ENCODE measurements at regions not wholly inside any gene's neighbourhood (a gene's known extent, or its start where the extent isn't known, plus 50 kb on each side); places are given as distances from the start of the nearest gene placed in this dataset.

DNA sequence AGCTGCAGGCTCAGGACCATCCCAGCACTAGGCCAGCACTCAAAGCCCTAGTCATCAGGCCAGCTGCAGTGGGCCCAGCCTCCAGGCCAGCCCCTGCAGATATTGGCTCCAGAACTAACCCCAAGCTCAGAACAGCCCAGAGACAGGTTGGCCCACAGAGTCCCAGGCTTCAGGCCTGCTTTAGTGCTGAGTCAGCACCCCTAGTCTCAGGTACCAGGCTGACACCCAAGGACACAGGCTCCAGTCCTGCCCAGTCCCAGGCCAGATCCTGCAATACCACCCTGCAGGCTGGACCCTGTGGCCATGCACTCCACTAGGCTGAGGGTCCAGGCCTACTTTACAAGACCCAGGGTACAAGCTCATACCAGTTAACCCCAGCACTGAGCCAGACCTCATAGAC, 234.4 kb upstream of the GPRIN3 start:
- DNase-seq, result no peak

DNA sequence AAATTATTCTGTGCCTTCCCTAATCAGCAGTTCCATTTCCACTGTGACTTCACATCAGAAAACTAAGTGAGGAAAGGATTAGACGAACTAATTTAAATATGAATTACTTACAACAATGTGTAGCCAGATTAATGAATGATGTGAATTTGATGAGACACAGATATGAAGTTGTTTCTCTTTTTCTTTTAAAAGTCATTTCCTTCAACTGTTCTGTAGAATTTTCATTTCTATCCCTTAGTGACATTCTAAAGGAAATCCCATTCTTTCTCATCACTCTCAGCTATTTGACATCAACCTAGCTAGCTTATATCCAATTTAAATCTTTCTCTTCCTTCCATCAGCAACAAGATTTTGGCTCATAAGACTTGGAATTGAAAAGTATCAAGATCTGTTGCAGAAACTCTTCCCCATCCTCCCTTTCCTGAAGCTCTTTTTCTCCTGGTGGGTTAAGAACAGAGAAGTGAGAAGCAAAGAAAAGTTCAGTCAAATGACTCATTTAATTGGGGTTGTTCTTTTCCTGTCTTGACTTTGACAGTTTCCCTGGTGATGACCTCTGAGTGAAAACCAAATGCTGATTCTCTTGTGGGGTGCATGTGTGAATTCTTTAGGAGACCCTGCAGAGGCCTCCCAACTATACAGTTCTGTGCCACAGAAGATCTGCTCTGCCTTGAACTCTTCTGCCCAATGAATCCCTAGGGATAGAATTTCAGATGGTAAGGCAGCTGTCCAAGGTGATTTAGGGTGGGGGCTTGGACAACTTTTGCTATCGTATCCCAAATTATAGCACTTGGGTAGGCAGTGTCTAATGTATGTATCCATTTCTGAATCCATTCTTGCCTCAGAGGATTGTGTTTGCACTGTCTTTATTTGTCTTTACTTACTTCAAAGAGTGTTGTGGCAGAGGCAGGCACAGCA, 232.5 kb upstream of the GPRIN3 start:
- no peak for DNase-seq

DNA sequence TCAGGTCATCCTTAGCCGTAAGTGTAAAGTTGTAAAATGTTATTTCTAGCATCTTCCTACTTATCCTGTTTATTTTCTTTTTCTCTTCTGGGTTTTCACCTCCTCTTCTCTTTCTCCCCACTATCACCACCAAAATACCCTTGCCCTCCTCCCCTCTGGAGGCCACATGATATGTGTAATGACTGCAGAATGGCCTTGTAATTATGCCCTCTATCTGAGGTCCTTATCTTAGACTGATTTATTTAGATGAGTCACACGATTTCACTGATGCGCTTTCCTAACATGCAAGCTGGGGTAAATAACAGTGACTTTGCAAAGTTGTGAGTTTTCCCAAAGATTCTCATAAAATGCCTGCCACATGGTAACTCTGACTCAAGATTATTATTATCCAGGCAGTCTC, 231.8 kb upstream of the GPRIN3 start:
- no peak for DNase-seq

DNA sequence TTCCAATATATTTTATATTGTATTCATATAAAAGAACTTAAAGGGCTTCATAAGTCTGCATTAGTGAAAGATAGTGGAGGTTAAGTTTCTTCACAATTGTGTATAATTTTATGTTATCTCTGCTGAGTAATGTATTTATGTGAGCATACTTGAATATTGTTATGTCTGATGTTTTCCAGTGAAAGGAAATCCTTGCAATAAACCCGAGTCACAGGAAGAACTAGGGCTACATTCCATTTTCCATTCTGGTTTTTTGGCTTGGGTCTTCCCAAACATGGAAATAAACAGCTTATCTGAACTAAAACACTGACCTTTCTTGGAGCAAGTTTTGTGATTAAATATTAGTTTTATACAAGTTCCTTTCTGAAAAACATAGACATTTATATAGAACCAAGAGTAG, 231.3 kb upstream of the GPRIN3 start:
- DNase-seq, result no peak

DNA sequence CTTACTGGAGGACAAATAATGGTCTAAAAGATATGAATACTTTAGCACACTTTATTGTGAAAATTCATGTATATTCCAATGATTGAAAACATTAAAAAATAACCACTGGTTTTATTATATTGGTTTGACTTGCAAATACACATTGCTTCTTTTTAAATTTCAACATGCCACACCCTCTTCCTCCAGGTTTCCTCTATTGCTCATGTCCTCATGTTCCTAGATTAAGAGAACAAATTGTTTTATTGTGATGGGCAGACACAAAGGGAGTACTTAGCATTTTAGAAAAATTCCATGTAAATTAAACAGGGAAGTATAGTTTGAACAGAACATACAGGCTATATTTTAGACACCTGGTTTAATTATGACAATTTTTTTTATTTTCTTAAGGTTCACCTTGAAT, 230.6 kb upstream of the GPRIN3 start:
- DNase-seq, result no peak

DNA sequence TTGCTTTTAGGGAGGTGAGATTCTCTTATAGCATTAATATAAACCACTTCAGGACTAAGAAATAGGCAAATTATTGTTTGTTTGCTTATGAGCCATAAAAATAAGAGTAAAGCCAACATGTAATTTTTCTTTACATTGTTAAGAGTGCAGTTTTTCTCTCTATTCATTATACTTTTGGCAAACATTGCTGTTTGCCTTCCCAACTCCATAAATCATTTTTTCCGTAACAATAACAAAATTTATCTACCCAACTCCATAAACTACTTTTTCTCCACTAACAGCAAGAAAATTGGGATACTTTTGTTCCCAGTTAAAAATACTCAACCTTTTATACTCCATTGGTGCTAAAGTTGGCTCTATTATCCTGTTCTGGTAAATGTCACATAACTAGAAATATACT, 229.7 kb upstream of the GPRIN3 start:
- DNase-seq, result no peak

DNA sequence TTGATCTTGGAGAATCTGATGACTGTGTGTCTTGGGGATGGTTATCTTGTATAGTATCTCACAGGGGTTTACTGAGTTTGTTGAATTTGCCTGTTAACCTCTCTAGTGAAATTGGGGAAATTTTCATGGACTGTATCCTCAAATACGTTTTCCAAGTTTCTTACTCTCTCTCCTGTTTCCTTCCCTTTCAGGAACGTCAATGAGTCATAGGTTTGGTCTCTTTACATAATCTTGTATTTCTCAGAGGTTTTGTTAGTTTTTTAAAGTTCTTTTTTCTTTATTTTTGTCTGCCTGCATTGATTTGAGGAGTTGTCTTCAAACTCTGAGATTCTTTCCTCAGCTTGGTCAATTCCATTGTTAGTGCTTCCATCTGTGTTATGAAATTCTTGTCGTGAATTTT, 227.7 kb upstream of the GPRIN3 start:
- no peak for DNase-seq

DNA sequence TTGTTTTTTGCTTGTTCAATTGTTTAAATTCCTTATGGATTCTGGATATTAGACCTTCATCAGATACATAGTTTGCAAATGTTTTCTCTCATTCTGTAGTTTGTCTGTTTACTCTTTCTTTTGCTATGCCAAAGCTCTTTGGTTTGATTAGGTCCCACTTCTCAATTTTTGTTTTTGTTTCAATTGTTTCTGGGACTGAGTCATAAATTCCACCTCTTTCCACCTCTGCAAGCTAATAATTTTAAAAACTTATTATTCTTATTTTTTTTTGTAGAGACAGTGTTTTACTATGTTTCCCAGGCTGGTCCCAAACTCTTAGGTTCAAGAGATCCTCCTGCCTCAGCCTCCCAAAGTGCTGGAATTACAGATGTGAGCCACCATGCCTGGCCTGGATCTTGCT, 226.8 kb upstream of the GPRIN3 start:
- no peak for DNase-seq

DNA sequence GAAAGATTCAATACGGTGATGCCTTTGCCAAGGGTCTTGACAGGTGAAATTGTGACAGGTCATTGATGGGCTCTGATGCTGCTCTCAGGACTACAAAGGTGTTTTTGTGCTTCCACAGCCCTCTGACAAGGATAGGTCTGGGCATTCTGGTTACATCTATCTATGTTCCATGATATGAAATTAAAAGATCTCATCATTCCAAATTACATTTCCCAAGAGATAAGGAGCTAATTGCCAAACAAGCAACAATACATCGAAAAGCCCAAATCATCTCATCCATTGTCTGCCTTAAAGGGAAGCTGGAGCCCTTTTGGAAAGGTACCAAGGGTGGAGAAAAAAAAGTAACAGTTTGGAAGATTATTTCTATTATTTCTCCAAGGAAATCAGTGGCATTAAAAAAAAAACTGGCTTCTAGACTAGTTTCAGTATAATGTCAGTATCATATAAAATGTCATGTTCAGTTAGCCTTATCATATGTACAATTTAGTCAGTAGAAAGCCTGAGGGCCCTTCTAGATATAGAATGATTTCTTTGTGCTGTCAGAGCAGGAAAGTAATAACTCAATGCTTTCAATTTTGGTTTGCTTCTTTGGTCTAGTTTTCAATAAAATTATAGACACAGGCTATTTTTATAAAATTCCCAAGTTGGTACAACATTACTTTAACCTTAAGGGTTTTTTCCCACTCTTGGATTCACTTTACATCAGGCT, 224.5 kb upstream of the GPRIN3 start:
- no peak for DNase-seq

DNA sequence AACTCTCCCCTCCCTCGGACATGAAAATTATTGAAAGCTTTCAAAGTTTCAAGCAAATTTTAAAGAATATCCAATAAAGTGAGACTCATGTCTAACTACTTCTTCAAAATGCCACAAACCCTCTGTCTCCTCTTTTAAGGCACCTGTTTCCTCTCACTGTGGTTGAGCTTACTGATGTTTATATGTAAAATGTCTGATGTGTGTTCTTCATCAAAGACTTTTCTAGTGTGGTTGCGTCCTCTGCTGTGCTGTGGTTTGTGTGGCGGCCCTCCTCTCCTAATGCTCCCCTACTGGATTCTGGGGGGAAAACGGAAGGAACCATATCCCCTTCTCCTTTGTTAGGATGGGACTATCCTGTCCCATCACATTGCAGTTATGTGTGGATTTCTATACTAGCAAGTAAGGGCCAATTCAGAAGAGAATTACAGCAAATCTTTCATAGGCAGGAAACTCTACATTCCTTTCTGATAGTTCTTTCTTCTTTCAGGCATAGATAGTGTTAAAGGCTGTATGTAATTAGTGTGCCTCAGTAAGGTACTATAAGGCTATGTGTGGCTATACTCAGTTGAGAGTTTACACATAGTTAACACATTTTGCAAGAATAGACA, 221.0 kb upstream of the GPRIN3 start:
- no peak for DNase-seq

DNA sequence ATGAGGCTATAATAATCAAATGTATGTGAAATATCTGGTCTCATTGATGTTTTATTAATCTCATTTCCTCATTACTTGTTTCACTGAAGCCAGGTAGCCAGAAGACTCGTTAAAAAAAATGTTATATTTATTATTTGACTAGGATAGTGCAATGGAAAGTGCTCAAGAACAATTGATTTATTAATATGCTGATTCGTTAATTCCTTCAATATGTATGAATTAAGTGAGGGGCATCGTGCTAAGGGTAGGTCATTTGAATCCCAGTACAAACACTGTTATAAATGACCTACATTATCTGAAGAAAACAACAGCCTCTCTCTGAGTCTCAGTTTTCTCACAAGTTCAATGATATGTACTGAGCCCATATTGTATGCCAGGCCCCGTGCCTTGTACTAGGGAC, 214.2 kb upstream of the GPRIN3 start:
- no peak for DNase-seq

DNA sequence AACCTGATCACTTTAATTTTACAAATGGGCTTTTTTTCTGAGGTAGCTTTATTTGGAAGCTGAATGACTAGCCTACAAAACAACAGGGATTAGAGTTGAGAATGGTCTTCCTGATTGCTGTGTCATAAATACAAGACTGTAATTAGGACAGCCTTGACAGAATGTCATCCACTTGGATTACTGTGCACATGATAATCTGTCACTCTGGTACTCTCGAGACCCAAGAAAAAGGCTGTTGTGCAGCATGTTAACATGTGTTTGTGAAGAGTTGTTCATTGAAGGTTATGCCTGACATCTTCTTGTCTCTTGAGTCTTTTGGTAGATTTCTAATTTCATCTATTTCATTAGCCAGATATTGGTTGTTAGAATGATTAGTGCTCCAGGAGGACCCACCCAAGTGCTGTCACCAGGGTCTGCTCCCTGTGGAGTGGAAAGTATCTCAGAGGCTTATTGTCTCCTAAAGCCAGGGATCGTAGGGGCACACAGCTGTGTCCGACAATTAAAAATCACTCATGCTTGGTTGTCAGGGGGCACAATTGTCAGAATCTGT, 212.2 kb upstream of the GPRIN3 start:
- no peak for DNase-seq

DNA sequence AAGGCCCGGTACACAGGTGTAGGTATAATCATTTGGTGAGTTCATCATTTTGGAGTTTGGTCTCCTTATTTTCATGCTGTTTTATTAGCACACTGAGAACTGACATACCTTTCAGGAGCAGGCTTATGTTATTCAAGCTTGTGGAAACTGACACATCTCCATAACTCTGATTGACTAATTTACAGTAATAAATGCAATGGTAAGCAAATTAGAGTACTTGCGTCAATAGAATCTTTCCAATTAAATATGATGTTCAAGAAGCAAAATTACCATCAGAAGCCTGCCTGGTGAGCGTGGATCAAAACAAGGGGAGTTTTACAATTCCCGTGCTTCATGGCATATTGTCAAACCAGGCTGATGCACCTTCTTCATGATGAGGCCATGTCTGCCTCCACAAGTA, 210.7 kb upstream of the GPRIN3 start:
- no peak for DNase-seq

DNA sequence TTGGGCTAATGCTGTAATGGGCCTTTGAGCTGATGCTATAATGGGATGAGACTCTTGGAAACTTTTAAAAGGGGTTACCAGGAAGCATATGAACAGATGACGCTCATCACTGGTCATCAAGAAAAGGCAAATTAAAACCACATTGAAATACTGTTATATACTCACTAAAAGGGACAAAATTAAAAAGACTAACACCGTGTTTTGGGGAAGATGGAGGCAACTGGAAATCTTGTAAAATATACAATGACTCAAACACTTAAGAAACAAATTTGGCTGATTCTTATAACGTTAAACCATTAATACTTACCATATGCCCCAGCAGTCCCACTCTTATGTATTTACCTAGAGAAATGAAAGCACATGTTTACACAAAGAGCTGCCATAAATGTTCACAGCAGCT, 207.2 kb upstream of the GPRIN3 start:
- no peak for DNase-seq

DNA sequence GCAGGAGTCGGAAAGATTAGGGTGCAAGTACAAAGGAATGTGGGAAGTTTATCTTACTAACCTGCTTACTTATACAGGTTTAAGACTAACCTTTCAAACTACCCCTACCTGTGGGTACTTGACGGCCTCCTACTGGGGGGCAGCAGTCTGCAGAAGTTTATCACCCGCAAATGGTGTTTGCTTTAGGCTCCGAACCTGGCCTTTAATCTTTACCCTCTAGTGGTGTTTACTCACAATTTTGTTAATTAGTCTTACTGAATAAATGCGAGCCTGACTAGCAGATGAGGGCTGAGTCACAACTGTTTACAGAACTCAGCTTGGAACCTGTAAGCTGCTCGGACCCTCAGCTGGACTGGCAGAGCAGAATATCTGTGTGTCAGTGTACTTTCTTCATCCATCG, 204.2 kb upstream of the GPRIN3 start:
- DNase-seq, result peak; percentile 26

DNA sequence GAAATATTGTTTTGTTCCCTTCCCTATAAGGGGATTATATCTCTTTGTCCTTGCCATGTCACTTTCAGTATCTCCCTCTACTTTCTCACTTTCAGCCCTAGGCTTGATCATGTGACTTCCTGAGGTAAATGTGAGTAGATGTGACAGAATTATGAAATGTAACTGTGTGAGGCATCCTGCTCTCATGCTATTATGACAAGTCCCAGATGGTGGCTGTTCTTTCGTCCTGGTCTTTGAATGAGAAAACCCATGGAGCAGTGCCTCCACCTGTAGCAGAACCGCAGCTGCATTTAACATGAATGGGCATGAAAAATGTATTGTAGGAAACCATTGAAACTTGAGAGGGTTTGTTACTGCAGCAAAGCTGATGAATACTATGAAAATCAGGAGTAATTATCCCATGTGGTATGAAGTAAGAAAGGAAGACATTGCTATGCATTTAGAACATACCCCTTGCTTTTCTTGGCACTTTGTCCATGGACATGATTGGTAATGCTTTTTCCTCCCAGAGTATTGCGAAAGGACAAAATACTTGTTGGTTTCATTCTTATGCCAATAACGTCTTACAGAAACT, 202.2 kb upstream of the GPRIN3 start:
- no peak for DNase-seq

DNA sequence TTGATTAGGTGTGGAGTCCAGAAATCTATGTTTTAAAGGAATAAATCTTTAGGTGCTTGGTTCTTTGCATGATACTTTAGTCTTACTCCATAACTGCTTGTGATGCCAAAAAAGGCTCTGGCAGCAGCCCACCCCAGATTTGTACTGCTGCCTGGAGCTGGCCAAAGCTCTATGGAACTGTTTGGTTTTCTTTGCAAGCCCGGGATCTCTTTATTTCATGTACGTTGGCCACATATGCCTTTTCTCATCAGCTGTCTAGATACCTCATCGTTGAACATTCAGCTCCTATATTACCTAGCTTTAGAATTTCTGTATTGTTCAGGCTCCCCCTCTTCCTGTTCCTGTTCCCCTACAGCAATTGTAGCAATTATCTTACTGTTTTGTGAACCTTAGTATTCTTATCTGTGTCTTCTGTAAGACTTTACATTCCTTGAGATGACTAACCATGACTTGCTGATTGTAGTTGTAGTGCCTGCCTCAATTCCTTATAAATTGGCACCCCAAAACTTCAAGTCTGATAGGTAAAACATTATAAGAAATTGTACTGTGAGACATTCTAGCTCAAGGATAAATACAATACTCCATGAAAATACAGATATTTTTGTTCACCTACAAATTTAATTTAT, 199.4 kb upstream of the GPRIN3 start:
- no peak for DNase-seq

DNA sequence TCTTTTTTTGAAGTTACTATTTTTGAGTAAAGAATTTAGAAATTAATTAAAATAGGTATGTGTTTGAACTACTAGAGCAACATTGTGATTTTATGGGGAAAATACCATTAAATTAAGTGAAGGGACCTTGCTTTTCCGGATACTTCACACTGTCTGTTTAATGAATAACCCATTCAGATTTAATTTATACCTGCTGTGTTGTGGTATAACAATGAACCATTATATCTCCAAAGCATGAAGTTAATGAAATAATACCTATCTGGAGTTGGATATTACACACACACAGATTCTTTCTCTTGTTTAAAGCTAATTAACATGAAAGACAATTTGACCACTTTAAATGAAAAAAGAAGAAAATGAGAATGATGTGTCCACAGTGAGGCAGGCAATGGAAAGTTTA, 195.0 kb upstream of the GPRIN3 start:
- DNase-seq, result no peak

DNA sequence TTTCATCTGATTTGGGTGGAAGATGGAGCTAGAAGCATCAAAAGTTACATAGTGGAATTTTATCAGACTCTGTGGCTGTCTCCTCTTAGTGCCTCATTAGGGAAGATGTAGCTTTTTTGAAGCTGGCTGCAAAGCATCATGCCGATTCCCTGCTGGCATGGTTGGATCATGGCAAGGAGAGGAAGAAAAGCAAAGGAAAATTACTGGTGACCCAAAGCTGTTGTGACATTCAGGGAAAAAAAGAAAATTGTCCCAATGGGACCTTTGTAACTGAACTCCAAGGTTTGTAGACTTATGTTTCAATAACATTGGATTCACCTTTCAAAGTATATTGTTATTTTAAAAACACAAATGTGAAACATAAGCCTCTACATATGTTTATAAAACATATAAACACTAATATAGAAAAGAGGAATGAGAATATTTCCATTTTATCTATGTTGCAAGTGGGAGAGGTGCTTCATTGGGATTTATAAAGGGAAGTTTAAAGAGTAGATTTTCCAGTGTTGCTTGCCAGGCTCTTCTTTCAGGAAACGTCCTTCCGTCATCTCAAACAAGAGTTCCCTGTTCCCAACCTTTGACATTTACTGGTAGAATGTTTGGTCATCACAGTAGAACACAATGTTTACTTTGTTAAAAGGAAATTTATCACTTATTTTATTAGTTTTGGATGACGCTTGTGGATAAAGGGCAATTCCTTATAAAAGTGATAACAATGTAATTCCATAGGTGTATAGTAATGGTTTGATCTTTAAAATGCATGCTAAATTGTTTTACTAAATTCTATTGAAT, 190.1 kb upstream of the GPRIN3 start:
- DNase-seq, result no peak

DNA sequence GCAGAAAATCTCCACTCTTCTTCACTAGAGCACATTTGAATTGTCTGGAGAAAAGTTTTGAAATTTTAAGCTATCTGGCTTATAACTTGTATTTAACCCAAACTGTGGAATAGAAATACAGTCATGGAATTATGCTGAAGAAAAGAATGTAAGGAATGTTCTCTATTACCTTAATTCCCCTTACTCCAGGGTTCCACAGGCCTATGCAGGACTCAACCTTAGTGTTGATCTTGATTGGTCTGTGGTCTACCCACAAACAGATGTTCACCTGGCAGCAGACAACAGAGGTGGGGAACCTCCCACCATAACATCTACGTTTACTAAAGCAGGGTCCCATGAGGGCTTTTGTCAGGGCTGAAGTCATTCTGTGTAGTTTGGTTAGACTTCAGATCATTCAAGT, 189.3 kb upstream of the GPRIN3 start:
- no peak for DNase-seq

DNA sequence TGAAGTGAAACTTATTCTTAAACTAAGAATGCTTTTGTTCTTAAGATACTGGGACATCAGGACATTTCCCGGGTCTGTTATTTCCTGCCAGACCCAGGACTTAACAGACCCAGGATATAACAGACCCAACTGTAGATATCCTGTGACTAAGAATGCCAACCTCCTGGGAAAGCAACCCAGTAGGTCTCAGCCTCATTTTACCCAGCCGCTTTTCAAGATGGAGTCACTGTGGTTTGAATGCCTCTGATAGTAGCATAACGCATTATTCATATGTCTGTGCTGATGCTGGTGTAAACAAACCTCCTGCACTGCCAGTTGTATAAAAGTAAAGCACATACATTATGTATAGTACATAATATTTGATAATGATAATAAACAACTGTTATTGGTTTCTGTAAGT, 185.8 kb upstream of the GPRIN3 start:
- DNase-seq, result no peak

DNA sequence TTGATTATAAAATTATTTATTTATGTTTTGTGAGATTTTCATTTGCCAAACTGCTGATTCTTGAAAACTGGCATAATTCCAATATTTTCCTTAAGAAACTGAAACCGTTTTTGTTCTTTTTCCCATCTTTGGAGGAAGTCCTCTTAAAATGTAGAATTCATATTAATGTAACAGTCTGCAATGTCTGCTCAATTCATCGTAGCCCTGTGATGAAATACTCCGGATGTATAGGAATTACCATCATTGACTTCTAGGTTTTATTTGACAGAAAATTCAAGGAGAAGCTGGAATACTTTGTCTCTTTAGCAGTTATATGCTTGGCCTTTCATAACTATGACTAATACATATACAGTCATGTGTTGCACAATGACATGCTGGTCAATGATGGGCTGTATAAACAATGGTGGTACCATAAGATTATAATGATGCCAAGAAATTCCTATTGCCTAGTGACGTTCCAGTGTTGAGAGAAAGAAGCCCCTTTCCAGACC, 185.0 kb upstream of the GPRIN3 start:
- DNase-seq, result no peak
